HepG2 (cell line): ENCODE measurements at regions not wholly inside any gene's neighbourhood (a gene's known extent, or its start where the extent isn't known, plus 50 kb on each side); places are given as distances from the start of the nearest gene placed in this dataset.

Experiments
- CEBPB ChIP-seq: IDR thresholded peaks from 2 replicates; pipeline ENCODE4 v1.6.1; 2011; ENCODE audit warnings: low read depth, low read length, improper control_type of control experiment, borderline replicate concordance
- CHD2 ChIP-seq: IDR thresholded peaks from 2 replicates; pipeline ENCODE4 v1.6.1; 2011; ENCODE audit warnings: low read depth, low read length, improper control_type of control experiment
- GLI4 ChIP-seq: sonication (generic); formaldehyde crosslinking; IDR thresholded peaks from 2 replicates; pipeline ENCODE4 v1.5.1; 2020; ENCODE audit warnings: missing genetic modification reagents, mild to moderate bottlenecking, moderate library complexity, borderline replicate concordance
- KDM6A ChIP-seq: IDR thresholded peaks from 2 replicates; pipeline ENCODE4 v1.6.1; 2016; ENCODE audit warnings: low read depth
- KLF12 ChIP-seq: sonication (generic); formaldehyde crosslinking; IDR thresholded peaks from 2 replicates; pipeline ENCODE4 v1.4.0; 2020; ENCODE audit warnings: missing genetic modification reagents, borderline replicate concordance
- MTF2 ChIP-seq: sonication (generic); formaldehyde crosslinking; IDR thresholded peaks from 2 replicates; pipeline ENCODE4 v1.5.0; 2020; ENCODE audit warnings: missing genetic modification reagents, borderline replicate concordance
- PHF20 ChIP-seq: sonication (generic); formaldehyde crosslinking; IDR thresholded peaks from 2 replicates; pipeline ENCODE4 v1.5.0; 2020; ENCODE audit warnings: mild to moderate bottlenecking, missing genetic modification reagents
- RBAK ChIP-seq: sonication (generic); formaldehyde crosslinking; IDR thresholded peaks from 2 replicates; pipeline ENCODE4 v1.5.1; 2020; ENCODE audit warnings: mild to moderate bottlenecking, missing genetic modification reagents
- TRIM22 ChIP-seq: fragments of 450-650 bp; IDR thresholded peaks from 2 replicates; pipeline ENCODE4 v1.6.1; 2017
- ZFP82 ChIP-seq: sonication (generic); formaldehyde crosslinking; IDR thresholded peaks from 2 replicates; pipeline ENCODE4 v1.5.1; 2020; ENCODE audit warnings: mild to moderate bottlenecking, missing genetic modification reagents, borderline replicate concordance
- ZNF354B ChIP-seq: sonication (generic); formaldehyde crosslinking; IDR thresholded peaks from 2 replicates; pipeline ENCODE4 v1.8.0; 2022; ENCODE audit warnings: mild to moderate bottlenecking, missing genetic modification reagents
- TF ChIP-seq, protein P1 (sequence below): sonication (generic); formaldehyde crosslinking; IDR thresholded peaks from 2 replicates; pipeline ENCODE4 v1.4.0; 2020; ENCODE audit warnings: mild to moderate bottlenecking, missing genetic modification reagents
- TF ChIP-seq, protein P2 (sequence below): sonication (generic); formaldehyde crosslinking; IDR thresholded peaks from 2 replicates; pipeline ENCODE4 v1.5.1; 2020; ENCODE audit warnings: missing genetic modification reagents, mild to moderate bottlenecking, borderline replicate concordance
- TF ChIP-seq, protein P3 (sequence below): sonication (generic); formaldehyde crosslinking; IDR thresholded peaks from 2 replicates; pipeline ENCODE4 v1.4.0; 2020; ENCODE audit warnings: low read depth, missing genetic modification reagents

GRCh38 chr14:35213869-35214387 lies 78.3 kb upstream of the PSMA6 start (continued):
- TF ChIP-seq, protein P1, sequence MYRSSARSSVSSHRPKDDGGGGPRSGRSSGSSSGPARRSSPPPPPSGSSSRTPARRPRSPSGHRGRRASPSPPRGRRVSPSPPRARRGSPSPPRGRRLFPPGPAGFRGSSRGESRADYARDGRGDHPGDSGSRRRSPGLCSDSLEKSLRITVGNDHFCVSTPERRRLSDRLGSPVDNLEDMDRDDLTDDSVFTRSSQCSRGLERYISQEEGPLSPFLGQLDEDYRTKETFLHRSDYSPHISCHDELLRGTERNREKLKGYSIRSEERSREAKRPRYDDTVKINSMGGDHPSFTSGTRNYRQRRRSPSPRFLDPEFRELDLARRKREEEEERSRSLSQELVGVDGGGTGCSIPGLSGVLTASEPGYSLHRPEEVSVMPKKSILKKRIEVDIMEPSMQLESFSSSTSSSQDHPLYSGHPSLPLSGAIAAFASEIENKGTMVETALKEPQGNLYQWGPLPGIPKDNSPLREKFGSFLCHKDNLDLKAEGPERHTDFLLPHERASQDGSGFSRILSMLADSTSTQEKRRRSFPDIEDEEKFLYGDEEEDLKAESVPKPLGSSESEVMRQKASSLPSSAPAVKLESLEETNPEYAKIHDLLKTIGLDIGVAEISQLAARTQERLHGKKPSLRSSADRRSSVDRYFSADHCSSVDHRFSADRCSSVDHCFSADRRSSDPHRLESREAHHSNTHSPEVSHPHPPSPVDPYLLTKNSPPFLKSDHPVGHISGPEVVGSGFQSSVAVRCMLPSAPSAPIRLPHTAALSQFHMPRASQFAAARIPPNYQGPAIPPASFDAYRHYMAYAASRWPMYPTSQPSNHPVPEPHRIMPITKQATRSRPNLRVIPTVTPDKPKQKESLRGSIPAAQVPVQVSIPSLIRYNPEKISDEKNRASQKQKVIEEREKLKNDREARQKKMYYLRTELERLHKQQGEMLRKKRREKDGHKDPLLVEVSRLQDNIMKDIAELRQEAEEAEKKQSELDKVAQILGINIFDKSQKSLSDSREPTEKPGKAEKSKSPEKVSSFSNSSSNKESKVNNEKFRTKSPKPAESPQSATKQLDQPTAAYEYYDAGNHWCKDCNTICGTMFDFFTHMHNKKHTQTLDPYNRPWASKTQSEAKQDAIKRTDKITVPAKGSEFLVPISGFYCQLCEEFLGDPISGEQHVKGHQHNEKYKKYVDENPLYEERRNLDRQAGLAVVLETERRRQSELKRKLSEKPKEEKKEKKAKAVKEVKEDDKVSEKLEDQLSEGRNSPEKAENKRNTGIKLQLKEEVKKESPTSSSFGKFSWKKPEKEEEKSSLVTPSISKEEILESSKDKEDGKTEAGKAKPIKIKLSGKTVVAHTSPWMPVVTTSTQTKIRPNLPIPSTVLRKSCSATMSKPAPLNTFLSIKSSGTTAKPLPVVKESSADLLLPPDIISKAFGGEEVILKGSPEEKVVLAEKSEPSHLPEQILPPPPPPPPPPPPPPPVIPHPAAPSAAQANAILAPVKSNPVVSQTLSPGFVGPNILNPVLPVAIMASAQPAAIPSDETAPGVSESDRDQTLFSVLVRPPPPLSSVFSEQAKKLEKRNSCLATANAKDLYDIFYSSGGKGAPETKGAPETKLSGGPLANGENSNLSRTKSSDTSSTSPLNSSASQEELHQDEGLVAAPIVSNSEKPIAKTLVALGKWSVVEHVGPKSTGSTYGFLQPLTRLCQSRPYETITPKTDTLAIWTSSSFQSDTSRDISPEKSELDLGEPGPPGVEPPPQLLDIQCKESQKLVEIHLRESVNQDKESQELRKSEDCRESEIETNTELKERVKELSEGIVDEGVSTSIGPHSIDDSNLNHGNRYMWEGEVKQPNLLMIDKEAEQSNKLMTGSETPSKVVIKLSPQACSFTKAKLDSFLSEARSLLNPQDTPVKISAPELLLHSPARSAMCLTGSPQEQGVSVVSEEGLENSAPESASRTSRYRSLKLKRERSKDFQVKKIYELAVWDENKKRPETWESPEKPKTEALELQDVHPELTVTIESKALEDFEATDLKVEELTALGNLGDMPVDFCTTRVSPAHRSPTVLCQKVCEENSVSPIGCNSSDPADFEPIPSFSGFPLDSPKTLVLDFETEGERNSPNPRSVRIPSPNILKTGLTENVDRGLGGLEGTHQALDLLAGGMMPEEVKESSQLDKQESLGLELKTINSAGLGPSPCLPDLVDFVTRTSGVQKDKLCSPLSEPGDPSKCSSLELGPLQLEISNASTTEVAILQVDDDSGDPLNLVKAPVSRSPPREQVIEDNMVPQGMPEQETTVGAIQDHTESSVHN (CRISPR knock-in tag), result no peak
- no peak for TF ChIP-seq ZNF354B (CRISPR knock-in tag)
- no peak for TF ChIP-seq KLF12
- TF ChIP-seq RBAK (CRISPR knock-in tag), result no peak
- TF ChIP-seq KDM6A (CRISPR knock-in tag), result no peak
- no peak for TF ChIP-seq ZFP82 (CRISPR knock-in tag)
- no peak for TF ChIP-seq GLI4 (CRISPR knock-in tag)
- TF ChIP-seq MTF2 (CRISPR knock-in tag), result no peak
- TF ChIP-seq CEBPB, result no peak
- TF ChIP-seq, protein P2, sequence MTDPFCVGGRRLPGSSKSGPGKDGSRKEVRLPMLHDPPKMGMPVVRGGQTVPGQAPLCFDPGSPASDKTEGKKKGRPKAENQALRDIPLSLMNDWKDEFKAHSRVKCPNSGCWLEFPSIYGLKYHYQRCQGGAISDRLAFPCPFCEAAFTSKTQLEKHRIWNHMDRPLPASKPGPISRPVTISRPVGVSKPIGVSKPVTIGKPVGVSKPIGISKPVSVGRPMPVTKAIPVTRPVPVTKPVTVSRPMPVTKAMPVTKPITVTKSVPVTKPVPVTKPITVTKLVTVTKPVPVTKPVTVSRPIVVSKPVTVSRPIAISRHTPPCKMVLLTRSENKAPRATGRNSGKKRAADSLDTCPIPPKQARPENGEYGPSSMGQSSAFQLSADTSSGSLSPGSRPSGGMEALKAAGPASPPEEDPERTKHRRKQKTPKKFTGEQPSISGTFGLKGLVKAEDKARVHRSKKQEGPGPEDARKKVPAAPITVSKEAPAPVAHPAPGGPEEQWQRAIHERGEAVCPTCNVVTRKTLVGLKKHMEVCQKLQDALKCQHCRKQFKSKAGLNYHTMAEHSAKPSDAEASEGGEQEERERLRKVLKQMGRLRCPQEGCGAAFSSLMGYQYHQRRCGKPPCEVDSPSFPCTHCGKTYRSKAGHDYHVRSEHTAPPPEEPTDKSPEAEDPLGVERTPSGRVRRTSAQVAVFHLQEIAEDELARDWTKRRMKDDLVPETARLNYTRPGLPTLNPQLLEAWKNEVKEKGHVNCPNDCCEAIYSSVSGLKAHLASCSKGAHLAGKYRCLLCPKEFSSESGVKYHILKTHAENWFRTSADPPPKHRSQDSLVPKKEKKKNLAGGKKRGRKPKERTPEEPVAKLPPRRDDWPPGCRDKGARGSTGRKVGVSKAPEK, result no peak
- no peak for TF ChIP-seq CHD2
- no peak for TF ChIP-seq PHF20 (CRISPR knock-in tag)
- TF ChIP-seq, protein P3, sequence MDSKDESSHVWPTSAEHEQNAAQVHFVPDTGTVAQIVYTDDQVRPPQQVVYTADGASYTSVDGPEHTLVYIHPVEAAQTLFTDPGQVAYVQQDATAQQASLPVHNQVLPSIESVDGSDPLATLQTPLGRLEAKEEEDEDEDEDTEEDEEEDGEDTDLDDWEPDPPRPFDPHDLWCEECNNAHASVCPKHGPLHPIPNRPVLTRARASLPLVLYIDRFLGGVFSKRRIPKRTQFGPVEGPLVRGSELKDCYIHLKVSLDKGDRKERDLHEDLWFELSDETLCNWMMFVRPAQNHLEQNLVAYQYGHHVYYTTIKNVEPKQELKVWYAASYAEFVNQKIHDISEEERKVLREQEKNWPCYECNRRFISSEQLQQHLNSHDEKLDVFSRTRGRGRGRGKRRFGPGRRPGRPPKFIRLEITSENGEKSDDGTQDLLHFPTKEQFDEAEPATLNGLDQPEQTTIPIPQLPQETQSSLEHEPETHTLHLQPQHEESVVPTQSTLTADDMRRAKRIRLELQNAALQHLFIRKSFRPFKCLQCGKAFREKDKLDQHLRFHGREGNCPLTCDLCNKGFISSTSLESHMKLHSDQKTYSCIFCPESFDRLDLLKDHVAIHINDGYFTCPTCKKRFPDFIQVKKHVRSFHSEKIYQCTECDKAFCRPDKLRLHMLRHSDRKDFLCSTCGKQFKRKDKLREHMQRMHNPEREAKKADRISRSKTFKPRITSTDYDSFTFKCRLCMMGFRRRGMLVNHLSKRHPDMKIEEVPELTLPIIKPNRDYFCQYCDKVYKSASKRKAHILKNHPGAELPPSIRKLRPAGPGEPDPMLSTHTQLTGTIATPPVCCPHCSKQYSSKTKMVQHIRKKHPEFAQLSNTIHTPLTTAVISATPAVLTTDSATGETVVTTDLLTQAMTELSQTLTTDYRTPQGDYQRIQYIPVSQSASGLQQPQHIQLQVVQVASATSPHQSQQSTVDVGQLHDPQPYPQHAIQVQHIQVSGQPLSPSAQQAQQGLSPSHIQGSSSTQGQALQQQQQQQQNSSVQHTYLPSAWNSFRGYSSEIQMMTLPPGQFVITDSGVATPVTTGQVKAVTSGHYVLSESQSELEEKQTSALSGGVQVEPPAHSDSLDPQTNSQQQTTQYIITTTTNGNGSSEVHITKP (CRISPR knock-in tag), result no peak
- TF ChIP-seq TRIM22, result no peak
